ENCODE measurements at regions not wholly inside any gene's neighbourhood (a gene's known extent, or its start where the extent isn't known, plus 50 kb on each side); places are given as distances from the start of the nearest gene placed in this dataset.

GRCh38 chr6:150712505-150713252 is 113.0 kb downstream of the PLEKHG1 start:
- no peak overlapping the region for H3K27ac ChIP-seq

GRCh38 chr6:150713487-150713886 is 113.8 kb downstream of the PLEKHG1 start:
- no peak overlapping the region for H3K27ac ChIP-seq
- TF ChIP-seq ZFX (IDR thresholded peaks at IDR 0.05; ENCODE audit: borderline replicate concordance) = no peak
- TF ChIP-seq, protein P1, sequence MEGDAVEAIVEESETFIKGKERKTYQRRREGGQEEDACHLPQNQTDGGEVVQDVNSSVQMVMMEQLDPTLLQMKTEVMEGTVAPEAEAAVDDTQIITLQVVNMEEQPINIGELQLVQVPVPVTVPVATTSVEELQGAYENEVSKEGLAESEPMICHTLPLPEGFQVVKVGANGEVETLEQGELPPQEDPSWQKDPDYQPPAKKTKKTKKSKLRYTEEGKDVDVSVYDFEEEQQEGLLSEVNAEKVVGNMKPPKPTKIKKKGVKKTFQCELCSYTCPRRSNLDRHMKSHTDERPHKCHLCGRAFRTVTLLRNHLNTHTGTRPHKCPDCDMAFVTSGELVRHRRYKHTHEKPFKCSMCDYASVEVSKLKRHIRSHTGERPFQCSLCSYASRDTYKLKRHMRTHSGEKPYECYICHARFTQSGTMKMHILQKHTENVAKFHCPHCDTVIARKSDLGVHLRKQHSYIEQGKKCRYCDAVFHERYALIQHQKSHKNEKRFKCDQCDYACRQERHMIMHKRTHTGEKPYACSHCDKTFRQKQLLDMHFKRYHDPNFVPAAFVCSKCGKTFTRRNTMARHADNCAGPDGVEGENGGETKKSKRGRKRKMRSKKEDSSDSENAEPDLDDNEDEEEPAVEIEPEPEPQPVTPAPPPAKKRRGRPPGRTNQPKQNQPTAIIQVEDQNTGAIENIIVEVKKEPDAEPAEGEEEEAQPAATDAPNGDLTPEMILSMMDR (IDR thresholded peaks at IDR 0.05) = no peak

More at GRCh38 chr6:150712505-150713252, 113.0 kb downstream of the PLEKHG1 start:
- no peak for TF ChIP-seq ZFX (IDR thresholded peaks at IDR 0.05; ENCODE audit: borderline replicate concordance)
- TF ChIP-seq, protein P1 (IDR thresholded peaks at IDR 0.05) = no peak

DNA sequence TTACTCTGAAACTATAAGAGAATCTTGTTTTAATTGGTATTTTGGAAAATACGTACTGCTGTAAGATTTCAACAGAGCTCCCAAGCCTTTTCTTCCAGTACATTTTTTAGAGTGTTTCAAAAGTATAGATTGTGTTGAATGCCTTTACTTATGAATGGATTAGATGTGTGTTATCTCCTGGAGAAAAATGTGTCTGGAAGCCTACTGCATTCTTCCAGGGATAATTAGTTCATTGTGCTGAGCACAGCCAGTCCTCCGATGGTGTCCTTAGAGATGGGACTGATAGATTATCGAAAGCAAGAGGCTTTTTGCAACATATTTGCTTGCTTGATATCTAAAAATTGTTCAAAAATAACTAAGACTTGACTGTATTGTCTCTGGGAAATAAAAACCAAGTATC is 114.2 kb downstream of the PLEKHG1 start:
- TF ChIP-seq, protein P1 (IDR thresholded peaks at IDR 0.05) = no peak
- no peak for TF ChIP-seq ZFX (IDR thresholded peaks at IDR 0.05; ENCODE audit: borderline replicate concordance)
- no peak overlapping the region for H3K27ac ChIP-seq

DNA sequence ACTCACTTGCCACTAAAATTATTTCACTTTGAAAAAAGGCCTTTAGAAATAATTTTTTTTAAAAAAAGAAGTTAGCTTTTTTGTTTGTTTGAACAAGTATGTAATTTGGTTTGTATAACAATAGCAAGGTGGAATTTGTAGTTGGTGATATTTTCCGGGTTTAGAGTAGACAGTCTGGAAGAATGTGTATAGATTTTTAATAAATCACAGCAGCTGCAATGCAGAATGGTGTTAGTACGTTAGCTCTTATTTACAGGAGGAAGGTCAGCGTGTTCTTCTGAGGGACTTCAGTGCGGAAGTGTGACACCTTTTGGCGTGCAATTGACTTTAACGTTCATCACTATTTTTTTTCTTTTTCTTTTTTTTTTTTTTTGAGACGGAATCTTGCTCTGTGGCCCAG is 115.4 kb downstream of the PLEKHG1 start:
- H3K27ac ChIP-seq = no peak overlapping the region
- no peak for TF ChIP-seq ZFX (IDR thresholded peaks at IDR 0.05; ENCODE audit: borderline replicate concordance)

DNA sequence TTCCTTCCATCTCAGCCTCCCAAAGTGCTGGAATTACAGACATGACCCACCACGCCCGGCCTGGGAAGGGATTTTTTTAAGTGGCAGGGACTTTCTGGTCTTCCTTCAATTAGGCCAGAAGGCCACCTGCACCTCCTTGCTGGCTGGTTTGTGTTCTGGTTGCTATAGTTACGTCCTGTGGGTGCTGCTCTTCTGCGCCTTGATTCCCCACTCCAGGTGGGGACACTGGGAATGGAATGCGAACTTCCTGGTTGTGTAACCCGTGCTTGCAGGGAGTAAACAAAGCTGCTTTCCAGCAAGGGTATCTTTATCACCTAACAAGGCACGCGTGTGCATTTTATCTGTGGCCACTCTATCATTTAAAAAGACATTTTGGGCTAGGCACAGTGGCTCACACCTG is 117.7 kb downstream of the PLEKHG1 start:
- TF ChIP-seq ZFX (IDR thresholded peaks at IDR 0.05; ENCODE audit: borderline replicate concordance) = no peak
- TF ChIP-seq, protein P1 (IDR thresholded peaks at IDR 0.05) = no peak
- H3K27ac ChIP-seq = no peak overlapping the region

- no peak overlapping the region for H3K27ac ChIP-seq
- TF ChIP-seq, protein P1 (IDR thresholded peaks at IDR 0.05) = no peak
- no peak for TF ChIP-seq ZFX (IDR thresholded peaks at IDR 0.05; ENCODE audit: borderline replicate concordance)
Measured at GRCh38 chr6:150719099-150719766, 119.5 kb downstream of the PLEKHG1 start.

DNA sequence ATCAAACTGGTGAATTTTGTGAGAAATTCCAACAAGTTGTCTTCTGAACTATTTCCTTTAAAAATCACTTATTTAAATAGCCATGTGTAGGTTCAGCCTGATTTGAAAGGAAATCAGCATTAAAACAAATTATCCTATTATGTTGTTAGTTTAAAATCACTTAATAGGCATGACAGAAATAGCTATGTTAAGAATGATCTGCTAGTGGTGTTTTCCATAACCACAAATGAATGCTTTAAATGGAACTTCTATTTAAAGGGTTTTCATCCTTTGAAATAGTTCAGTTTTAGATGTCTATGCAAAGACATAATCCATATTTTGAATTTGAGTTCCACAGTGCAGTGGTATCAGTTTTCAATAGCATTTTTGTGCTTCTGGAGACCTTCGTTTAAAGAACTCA is 120.1 kb downstream of the PLEKHG1 start:
- H3K27ac ChIP-seq = no peak overlapping the region

More for the DNA sequence above, 120.1 kb downstream of the PLEKHG1 start:
- TF ChIP-seq, protein P1 (IDR thresholded peaks at IDR 0.05) = no peak
- TF ChIP-seq ZFX (IDR thresholded peaks at IDR 0.05; ENCODE audit: borderline replicate concordance) = no peak
